ENCODE measurements at regions not wholly inside any gene's neighbourhood (a gene's known extent, or its start where the extent isn't known, plus 50 kb on each side); places are given as distances from the start of the nearest gene placed in this dataset.

GRCh38 chr12:39003541-39004155 lies 98.3 kb upstream of the CPNE8 start:
- TF ChIP-seq POLR2AphosphoS5 (IDR thresholded peaks at IDR 0.05; ENCODE audit: low read depth, low read length) (no peak), POLR2A (IDR thresholded peaks at IDR 0.05; ENCODE audit: low read depth, low read length) (no peak)
